ENCODE measurements at regions not wholly inside any gene's neighbourhood (a gene's known extent, or its start where the extent isn't known, plus 50 kb on each side); places are given as distances from the start of the nearest gene placed in this dataset.

DNA sequence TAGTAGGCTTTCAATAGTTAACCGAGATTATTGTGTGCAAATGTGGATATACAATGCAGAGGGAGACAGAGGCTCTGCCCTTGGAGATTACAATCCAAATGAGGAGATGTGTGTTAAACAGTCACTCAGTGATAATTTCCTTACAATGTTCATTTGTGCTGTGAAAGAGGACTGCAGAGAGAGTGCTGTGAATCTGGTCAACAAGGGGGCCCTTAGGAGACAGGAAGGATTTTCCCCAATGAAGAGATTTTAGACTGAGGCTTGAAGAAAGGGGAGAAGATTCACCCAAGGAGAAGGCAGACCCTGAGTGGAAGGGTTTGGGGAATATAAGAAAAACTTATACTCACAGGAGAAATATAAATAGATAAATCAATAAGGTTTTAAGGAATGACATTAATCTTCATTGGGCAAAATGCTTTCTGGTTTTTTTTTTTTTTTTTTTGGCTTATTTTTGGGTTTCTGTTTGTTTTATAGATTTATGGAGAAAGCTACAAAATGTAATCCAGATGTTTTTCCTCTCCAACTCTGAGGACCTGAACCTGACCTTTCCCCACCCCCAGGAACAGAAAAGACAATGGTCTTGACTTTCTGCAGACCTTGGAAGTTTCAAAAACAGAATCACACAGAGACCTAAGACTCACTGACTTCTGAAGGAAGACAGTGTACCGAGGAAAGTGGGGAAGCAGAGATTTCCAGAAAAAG, 151.3 kb upstream of the SERPINE2 start:
- TF ChIP-seq, protein P1, sequence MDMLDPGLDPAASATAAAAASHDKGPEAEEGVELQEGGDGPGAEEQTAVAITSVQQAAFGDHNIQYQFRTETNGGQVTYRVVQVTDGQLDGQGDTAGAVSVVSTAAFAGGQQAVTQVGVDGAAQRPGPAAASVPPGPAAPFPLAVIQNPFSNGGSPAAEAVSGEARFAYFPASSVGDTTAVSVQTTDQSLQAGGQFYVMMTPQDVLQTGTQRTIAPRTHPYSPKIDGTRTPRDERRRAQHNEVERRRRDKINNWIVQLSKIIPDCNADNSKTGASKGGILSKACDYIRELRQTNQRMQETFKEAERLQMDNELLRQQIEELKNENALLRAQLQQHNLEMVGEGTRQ (IDR thresholded peaks at IDR 0.05; ENCODE audit: borderline replicate concordance, low read depth, low read length): no peak
- TF ChIP-seq TCF7 (IDR thresholded peaks at IDR 0.05; ENCODE audit: borderline replicate concordance): no peak
- TF ChIP-seq ZNF24 (IDR thresholded peaks at IDR 0.05): no peak
- TF ChIP-seq ZNF384 (IDR thresholded peaks at IDR 0.05; ENCODE audit: borderline replicate concordance, low read depth, low read length): no peak
- TF ChIP-seq, protein P2, sequence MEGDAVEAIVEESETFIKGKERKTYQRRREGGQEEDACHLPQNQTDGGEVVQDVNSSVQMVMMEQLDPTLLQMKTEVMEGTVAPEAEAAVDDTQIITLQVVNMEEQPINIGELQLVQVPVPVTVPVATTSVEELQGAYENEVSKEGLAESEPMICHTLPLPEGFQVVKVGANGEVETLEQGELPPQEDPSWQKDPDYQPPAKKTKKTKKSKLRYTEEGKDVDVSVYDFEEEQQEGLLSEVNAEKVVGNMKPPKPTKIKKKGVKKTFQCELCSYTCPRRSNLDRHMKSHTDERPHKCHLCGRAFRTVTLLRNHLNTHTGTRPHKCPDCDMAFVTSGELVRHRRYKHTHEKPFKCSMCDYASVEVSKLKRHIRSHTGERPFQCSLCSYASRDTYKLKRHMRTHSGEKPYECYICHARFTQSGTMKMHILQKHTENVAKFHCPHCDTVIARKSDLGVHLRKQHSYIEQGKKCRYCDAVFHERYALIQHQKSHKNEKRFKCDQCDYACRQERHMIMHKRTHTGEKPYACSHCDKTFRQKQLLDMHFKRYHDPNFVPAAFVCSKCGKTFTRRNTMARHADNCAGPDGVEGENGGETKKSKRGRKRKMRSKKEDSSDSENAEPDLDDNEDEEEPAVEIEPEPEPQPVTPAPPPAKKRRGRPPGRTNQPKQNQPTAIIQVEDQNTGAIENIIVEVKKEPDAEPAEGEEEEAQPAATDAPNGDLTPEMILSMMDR (IDR thresholded peaks at IDR 0.05 in 2 of 3, conservative IDR thresholded peaks at IDR 0.05 in 1 of 3; ENCODE audit: control insufficient read depth in 2 of 3, extremely low read depth in 1 of 3, insufficient read depth in 1 of 3, low read depth in 3 of 3, low read length in 3 of 3): no peak

Measured in GM12878 (cell line).